MM.1S (cell line): ENCODE measurements at regions not wholly inside any gene's neighbourhood (a gene's known extent, or its start where the extent isn't known, plus 50 kb on each side); places are given as distances from the start of the nearest gene placed in this dataset.
"Not testable (repeated sequence)": the region's sequence is repeated elsewhere in the genome, so short reads cannot be mapped to it uniquely, and the experiment has no call there.

Experiments used
- DNase-seq: peaks from one replicate; pipeline ENCODE4 v3.0.0-alpha.2; 2015
- H2AFZ ChIP-seq: fragments of 300-600 bp; sonication (generic); 2 replicates; pipeline ENCODE4 v1.6.0; 2016; ENCODE audit warnings: antibody characterized with exemption, low read length
- H3F3A ChIP-seq: fragments of 300-600 bp; sonication (generic); 2 replicates; pipeline ENCODE4 v1.6.1; 2016; ENCODE audit warnings: mild to moderate bottlenecking, antibody characterized with exemption, low read length, moderate library complexity, mixed read lengths; ENCODE audit not compliant: insufficient read depth
- H3K27ac ChIP-seq: fragments of 300-600 bp; sonication (generic); 2 replicates; pipeline ENCODE4 v1.5.1; 2016; ENCODE audit warnings: mild to moderate bottlenecking, low read length
- H3K27me3 ChIP-seq: fragments of 300-600 bp; sonication (generic); replicated peaks from 2 replicates; pipeline ENCODE4 v1.6.0; 2016; ENCODE audit warnings: low read length; ENCODE audit not compliant: insufficient read depth
- H3K36me3 ChIP-seq: fragments of 300-600 bp; sonication (generic); replicated peaks from 2 replicates; pipeline ENCODE4 v1.6.1; 2016; ENCODE audit warnings: mild to moderate bottlenecking, low read length, mixed read lengths; ENCODE audit not compliant: insufficient read depth
- H3K4me1 ChIP-seq: fragments of 300-600 bp; sonication (generic); 2 replicates; pipeline ENCODE4 v1.6.1; 2016; ENCODE audit warnings: low read length, mixed read lengths
- H3K4me2 ChIP-seq: fragments of 300-600 bp; sonication (generic); 2 replicates; pipeline ENCODE4 v1.6.0; 2016; ENCODE audit warnings: low read depth, low read length
- H3K4me3 ChIP-seq: fragments of 300-600 bp; sonication (generic); 2 replicates; pipeline ENCODE4 v1.5.1; 2016; ENCODE audit warnings: low read length, mixed read lengths
- H3K79me2 ChIP-seq: fragments of 300-600 bp; sonication (generic); 2 replicates; pipeline ENCODE4 v1.6.1; 2016; ENCODE audit warnings: mixed run types, low read length, mixed read lengths
- H3K9ac ChIP-seq: fragments of 300-600 bp; sonication (generic); 2 replicates; pipeline ENCODE4 v1.6.1; 2016; ENCODE audit warnings: low read length, mixed read lengths
- H3K9me2 ChIP-seq: fragments of 300-600 bp; sonication (generic); replicated peaks from 2 replicates; pipeline ENCODE4 v1.6.1; 2016; ENCODE audit warnings: mild to moderate bottlenecking, low read length, mixed read lengths; ENCODE audit not compliant: insufficient read depth
- H3K9me3 ChIP-seq: fragments of 300-600 bp; sonication (generic); replicated peaks from 2 replicates; pipeline ENCODE4 v1.6.1; 2016; ENCODE audit warnings: mild to moderate bottlenecking, low read length, mixed read lengths; ENCODE audit not compliant: insufficient read depth
- H4K20me1 ChIP-seq: fragments of 300-600 bp; sonication (generic); 2 replicates; pipeline ENCODE4 v1.6.1; 2016; ENCODE audit warnings: mild to moderate bottlenecking, low read length, moderate library complexity, mixed read lengths; ENCODE audit not compliant: insufficient read depth
- EZH2 ChIP-seq: fragments of 300-600 bp; sonication (generic); optimal IDR thresholded peaks from 2 replicates; pipeline ENCODE3; 2017; ENCODE audit warnings: low read depth, mild to moderate bottlenecking, antibody characterized with exemption, low read length, mixed read lengths
- EZH2phosphoT487 ChIP-seq: fragments of 300-600 bp; sonication (generic); IDR thresholded peaks from 2 replicates; pipeline ENCODE4 v1.6.1; 2018; ENCODE audit warnings: antibody characterized with exemption, low read length
- TF ChIP-seq, protein P1 (sequence below): fragments of 300-600 bp; sonication (generic); IDR thresholded peaks from 2 replicates; pipeline ENCODE4 v1.5.1; 2016; ENCODE audit warnings: antibody characterized with exemption, low read length, mixed read lengths

GRCh38 chr3:18177271-18177670 lies 247.9 kb downstream of the SATB1 start:
- Histone ChIP-seq H3K27me3 (no peaks in the 10 kb centered on the region), H3K9me3 (no peaks in the 10 kb centered on the region), H3F3A (no peaks in the 10 kb centered on the region), H3K4me1 (no peaks in the 10 kb centered on the region), H3K4me2 (no peak overlapping the region), H2AFZ (no peak overlapping the region), H3K36me3 (no peaks in the 10 kb centered on the region), H3K27ac (no peak overlapping the region), H3K4me3 (no peak overlapping the region), H3K79me2 (no peaks in the 10 kb centered on the region), H4K20me1 (no peaks in the 10 kb centered on the region), H3K9ac (no peak overlapping the region), H3K9me2 (no peaks in the 10 kb centered on the region)
- no peak for DNase-seq
- TF ChIP-seq EZH2 (no peak), EZH2phosphoT487 (no peak)
- TF ChIP-seq, protein P1, sequence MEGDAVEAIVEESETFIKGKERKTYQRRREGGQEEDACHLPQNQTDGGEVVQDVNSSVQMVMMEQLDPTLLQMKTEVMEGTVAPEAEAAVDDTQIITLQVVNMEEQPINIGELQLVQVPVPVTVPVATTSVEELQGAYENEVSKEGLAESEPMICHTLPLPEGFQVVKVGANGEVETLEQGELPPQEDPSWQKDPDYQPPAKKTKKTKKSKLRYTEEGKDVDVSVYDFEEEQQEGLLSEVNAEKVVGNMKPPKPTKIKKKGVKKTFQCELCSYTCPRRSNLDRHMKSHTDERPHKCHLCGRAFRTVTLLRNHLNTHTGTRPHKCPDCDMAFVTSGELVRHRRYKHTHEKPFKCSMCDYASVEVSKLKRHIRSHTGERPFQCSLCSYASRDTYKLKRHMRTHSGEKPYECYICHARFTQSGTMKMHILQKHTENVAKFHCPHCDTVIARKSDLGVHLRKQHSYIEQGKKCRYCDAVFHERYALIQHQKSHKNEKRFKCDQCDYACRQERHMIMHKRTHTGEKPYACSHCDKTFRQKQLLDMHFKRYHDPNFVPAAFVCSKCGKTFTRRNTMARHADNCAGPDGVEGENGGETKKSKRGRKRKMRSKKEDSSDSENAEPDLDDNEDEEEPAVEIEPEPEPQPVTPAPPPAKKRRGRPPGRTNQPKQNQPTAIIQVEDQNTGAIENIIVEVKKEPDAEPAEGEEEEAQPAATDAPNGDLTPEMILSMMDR = no peak

GRCh38 chr3:18173891-18174290 lies 251.2 kb downstream of the SATB1 start:
- H3K4me2 ChIP-seq, DNase-seq, H3K27me3 ChIP-seq, H3K9me3 ChIP-seq, H4K20me1 ChIP-seq, H3K36me3 ChIP-seq, H3K4me3 ChIP-seq, H3K4me1 ChIP-seq, H3K9ac ChIP-seq, H3K9me2 ChIP-seq, H3K79me2 ChIP-seq, H2AFZ ChIP-seq, H3F3A ChIP-seq, H3K27ac ChIP-seq: not testable (repeated sequence)

GRCh38 chr3:18159681-18160080 lies 265.5 kb downstream of the SATB1 start:
- H3K36me3 ChIP-seq = no peaks in the 10 kb centered on the region
- H2AFZ ChIP-seq = no peak overlapping the region
- no peak overlapping the region for H3K4me3 ChIP-seq
- no peak for TF ChIP-seq EZH2
- TF ChIP-seq EZH2phosphoT487 = no peak
- TF ChIP-seq, protein P1 = no peak
- no peaks in the 10 kb centered on the region for H4K20me1 ChIP-seq
- no peaks in the 10 kb centered on the region for H3K9me3 ChIP-seq
- no peak overlapping the region for H3K27ac ChIP-seq
- no peak overlapping the region for H3K9ac ChIP-seq
- DNase-seq = no peak
- no peaks in the 10 kb centered on the region for H3K9me2 ChIP-seq
- no peaks in the 10 kb centered on the region for H3F3A ChIP-seq
- no peaks in the 10 kb centered on the region for H3K79me2 ChIP-seq
- H3K27me3 ChIP-seq = no peaks in the 10 kb centered on the region
- H3K4me2 ChIP-seq = no peak overlapping the region
- H3K4me1 ChIP-seq = no peaks in the 10 kb centered on the region

DNA sequence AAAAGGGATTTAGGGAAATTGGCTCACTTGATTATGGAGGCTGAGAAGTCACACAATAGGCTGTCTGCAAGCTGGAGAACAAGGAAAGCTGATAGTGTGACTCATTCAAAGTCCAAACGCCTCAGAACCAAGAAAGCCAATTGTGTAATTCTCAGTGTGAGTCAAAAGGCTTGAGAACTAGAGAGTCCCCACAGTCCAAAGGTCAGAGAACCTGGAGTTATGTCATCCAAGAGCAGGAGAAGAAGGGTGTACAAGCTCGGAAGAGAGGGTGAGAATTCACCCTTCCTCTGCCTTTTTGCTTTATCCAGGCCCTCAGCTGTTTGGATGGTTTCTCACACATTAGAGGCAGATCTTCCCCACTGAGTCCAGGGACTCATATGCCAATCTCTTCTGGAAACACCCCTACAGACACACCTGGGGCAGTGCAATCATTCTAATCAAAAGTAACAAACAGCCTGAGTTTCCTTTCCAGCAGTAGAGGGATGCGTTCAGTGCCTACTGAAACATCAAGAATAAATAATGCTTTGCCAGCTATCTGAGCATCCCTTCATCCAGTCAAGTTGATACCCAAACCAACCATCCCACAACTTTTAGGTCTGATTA lies 271.5 kb downstream of the SATB1 start:
- no peaks in the 10 kb centered on the region for H3K4me1 ChIP-seq
- no peaks in the 10 kb centered on the region for H3K9me2 ChIP-seq
- DNase-seq = no peak
- no peaks in the 10 kb centered on the region for H3K27me3 ChIP-seq
- no peaks in the 10 kb centered on the region for H4K20me1 ChIP-seq
- H2AFZ ChIP-seq = no peak overlapping the region
- H3K27ac ChIP-seq = no peak overlapping the region
- H3F3A ChIP-seq = no peaks in the 10 kb centered on the region
- TF ChIP-seq EZH2 = no peak
- TF ChIP-seq, protein P1 = no peak
- no peak for TF ChIP-seq EZH2phosphoT487
- no peak overlapping the region for H3K9ac ChIP-seq
- H3K4me2 ChIP-seq = no peak overlapping the region
- H3K9me3 ChIP-seq = no peaks in the 10 kb centered on the region
- H3K36me3 ChIP-seq = no peaks in the 10 kb centered on the region
- no peak overlapping the region for H3K4me3 ChIP-seq
- no peaks in the 10 kb centered on the region for H3K79me2 ChIP-seq
